Smooth muscle cell (in vitro differentiated cells): ENCODE measurements at regions not wholly inside any gene's neighbourhood (a gene's known extent, or its start where the extent isn't known, plus 50 kb on each side); places are given as distances from the start of the nearest gene placed in this dataset.

Experiments
- DNase-seq: peaks from one replicate; lab custom pipeline; 2025; ENCODE audit not compliant: unreplicated experiment; lab: John Stamatoyannopoulos, UW
- H2AFZ ChIP-seq: fragments of 200-600 bp; sonication (generic); 2 replicates; pipeline ENCODE4 v1.6.0; 2016; ENCODE audit warnings: antibody characterized with exemption, low read depth, mild to moderate bottlenecking
- H3F3A ChIP-seq: fragments of 200-600 bp; sonication (generic); 2 replicates; pipeline ENCODE4 v1.6.0; 2017; ENCODE audit warnings: antibody characterized with exemption, low read depth
- H3K27ac ChIP-seq: fragments of 200-600 bp; sonication (generic); 2 replicates; pipeline ENCODE4 v1.5.1; 2016; ENCODE audit warnings: low read depth, mild to moderate bottlenecking
- H3K27me3 ChIP-seq: fragments of 200-600 bp; sonication (generic); 2 replicates; pipeline ENCODE4 v1.6.1; 2016; ENCODE audit warnings: low read depth, mild to moderate bottlenecking
- H3K36me3 ChIP-seq: fragments of 200-600 bp; sonication (generic); 2 replicates; pipeline ENCODE4 v1.5.1; 2016; ENCODE audit warnings: low read depth
- H3K4me1 ChIP-seq: fragments of 200-600 bp; sonication (generic); 2 replicates; pipeline ENCODE4 v1.5.1; 2016; ENCODE audit warnings: low read depth
- H3K4me2 ChIP-seq: fragments of 200-600 bp; sonication (generic); 2 replicates; pipeline ENCODE4 v1.6.0; 2016; ENCODE audit warnings: mild to moderate bottlenecking
- H3K4me3 ChIP-seq: fragments of 200-600 bp; sonication (generic); 2 replicates; pipeline ENCODE4 v1.5.1; 2016; ENCODE audit warnings: mild to moderate bottlenecking
- H3K79me2 ChIP-seq: fragments of 200-600 bp; sonication (generic); 2 replicates; pipeline ENCODE4 v1.6.0; 2016; ENCODE audit warnings: low read depth, mild to moderate bottlenecking
- H3K9ac ChIP-seq: fragments of 200-600 bp; sonication (generic); 2 replicates; pipeline ENCODE4 v1.6.0; 2016; ENCODE audit warnings: low read depth
- H3K9me3 ChIP-seq: fragments of 200-600 bp; sonication (generic); replicated peaks from 2 replicates; pipeline ENCODE4 v1.5.1; 2016; ENCODE audit warnings: low read depth
- H4K20me1 ChIP-seq: fragments of 200-600 bp; sonication (generic); 2 replicates; pipeline ENCODE4 v1.6.0; 2016; ENCODE audit warnings: low read depth
- CTCF ChIP-seq: fragments of 200-600 bp; sonication (generic); IDR thresholded peaks from 2 replicates; pipeline ENCODE4 v1.5.1; 2017; ENCODE audit warnings: borderline replicate concordance, mild to moderate bottlenecking, antibody characterized with exemption; ENCODE audit not compliant: insufficient read depth, poor library complexity, severe bottlenecking
- WGBS: methylation state at CpG from one replicate; pipeline ENCODE4 v1.1.7; 2016; ENCODE audit warnings: low lambda C conversion rate; 5-methylcytosine and 5-hydroxymethylcytosine counted together

GRCh38 chr5:8316608-8317280, 447.8 kb downstream of the MTRR start:
- Histone ChIP-seq H2AFZ (no peak overlapping the region), H3K36me3 (no peaks in the 10 kb centered on the region), H3K9ac (no peak overlapping the region), H3K4me3 (no peak overlapping the region), H3K27ac (no peak overlapping the region), H3K27me3 (no peaks in the 10 kb centered on the region), H3F3A (no peaks in the 10 kb centered on the region), H3K4me2 (no peak overlapping the region), H3K9me3 (no peaks in the 10 kb centered on the region), H3K4me1 (no peaks in the 10 kb centered on the region), H3K79me2 (no peaks in the 10 kb centered on the region), H4K20me1 (no peaks in the 10 kb centered on the region)
- 53% methylated on average over 6 of the region's 6 CpGs for WGBS
- no peak for DNase-seq
- no peak for TF ChIP-seq CTCF

- H3K79me2 ChIP-seq: no peaks in the 10 kb centered on the region
- TF ChIP-seq CTCF: no peak
- H4K20me1 ChIP-seq: no peaks in the 10 kb centered on the region
- no peaks in the 10 kb centered on the region for H3K36me3 ChIP-seq
- no peak overlapping the region for H3K4me2 ChIP-seq
- H3K9ac ChIP-seq: no peak overlapping the region
- no peak overlapping the region for H3K4me3 ChIP-seq
- 86% methylated on average over 6 of the region's 6 CpGs for WGBS
- no peaks in the 10 kb centered on the region for H3F3A ChIP-seq
- no peaks in the 10 kb centered on the region for H3K4me1 ChIP-seq
- no peak overlapping the region for H3K27ac ChIP-seq
- H3K27me3 ChIP-seq: no peaks in the 10 kb centered on the region
- H2AFZ ChIP-seq: no peak overlapping the region
- no peaks in the 10 kb centered on the region for H3K9me3 ChIP-seq
- DNase-seq: no peak
These were observed 448.4 kb downstream of the MTRR start for GRCh38 chr5:8317335-8317734.

GRCh38 chr5:8320244-8320643, 451.3 kb downstream of the MTRR start:
- Histone ChIP-seq H4K20me1 (no peaks in the 10 kb centered on the region), H3K79me2 (no peaks in the 10 kb centered on the region), H3K36me3 (no peaks in the 10 kb centered on the region), H3K4me3 (no peak overlapping the region), H3K4me2 (no peak overlapping the region), H3K27ac (no peak overlapping the region), H3F3A (no peaks in the 10 kb centered on the region), H3K9me3 (no peaks in the 10 kb centered on the region), H3K9ac (no peak overlapping the region), H3K4me1 (no peaks in the 10 kb centered on the region), H3K27me3 (no peaks in the 10 kb centered on the region), H2AFZ (no peak overlapping the region)
- no peak for TF ChIP-seq CTCF
- DNase-seq: no peak

GRCh38 chr5:8321272-8321671, 452.3 kb downstream of the MTRR start:
- 71% methylated on average over 1 of the region's 1 CpG for WGBS
- DNase-seq: no peak
- H4K20me1 ChIP-seq: no peaks in the 10 kb centered on the region
- no peaks in the 10 kb centered on the region for H3K79me2 ChIP-seq
- H2AFZ ChIP-seq: no peak overlapping the region
- TF ChIP-seq CTCF: no peak
- no peaks in the 10 kb centered on the region for H3K4me1 ChIP-seq
- H3K27ac ChIP-seq: no peak overlapping the region
- H3K9ac ChIP-seq: no peak overlapping the region
- H3K4me2 ChIP-seq: no peak overlapping the region
- H3K27me3 ChIP-seq: no peaks in the 10 kb centered on the region
- no peaks in the 10 kb centered on the region for H3F3A ChIP-seq
- H3K4me3 ChIP-seq: no peak overlapping the region
- H3K9me3 ChIP-seq: no peaks in the 10 kb centered on the region
- no peaks in the 10 kb centered on the region for H3K36me3 ChIP-seq
